ENCODE measurements at regions not wholly inside any gene's neighbourhood (a gene's known extent, or its start where the extent isn't known, plus 50 kb on each side); places are given as distances from the start of the nearest gene placed in this dataset.

GRCh38 chr11:105197071-105197815, 57.7 kb upstream of the CARD18 start:
- Histone ChIP-seq H3K4me3 (ENCODE audit: low read depth in 1 of 2, low read length in 2 of 2) (no peak overlapping the region), H3K4me1 (ENCODE audit: insufficient read depth, low read length) (peaks cover 15% of the 10 kb centered on the region), H3K27me3 (ENCODE audit: insufficient read depth, low read length, poor library complexity) (no peaks in the 10 kb centered on the region), H2AFZ (ENCODE audit: low read depth, low read length) (no peak overlapping the region), H3K79me2 (ENCODE audit: insufficient read depth, low read length) (no peaks in the 10 kb centered on the region), H3K36me3 (ENCODE audit: insufficient read depth, low read length) (no peaks in the 10 kb centered on the region), H3K9me3 (ENCODE audit: insufficient read depth, low read length, severe bottlenecking) (no peaks in the 10 kb centered on the region), H4K20me1 (ENCODE audit: insufficient read depth, low read length) (no peaks in the 10 kb centered on the region), H3K27ac (ENCODE audit: low read length) (no peak overlapping the region), H3K4me2 (ENCODE audit: insufficient read depth, low read length) (no peak overlapping the region), H3K9ac (ENCODE audit: low read depth, low read length) (no peak overlapping the region)
- TF ChIP-seq CTCF (IDR thresholded peaks at IDR 0.05; ENCODE audit: borderline replicate concordance, extremely low read depth, low read length, poor library complexity, severe bottlenecking): no peak
- no peak for ATAC-seq (ENCODE audit: insufficient read depth, low read depth)
- no peak for DNase-seq

GRCh38 chr11:105193260-105193659, 53.7 kb upstream of the CARD18 start:
- DNase-seq: no peak
- no peaks in the 10 kb centered on the region for H3K4me1 ChIP-seq (ENCODE audit: insufficient read depth, low read length)
- no peaks in the 10 kb centered on the region for H3K79me2 ChIP-seq (ENCODE audit: insufficient read depth, low read length)
- H3K4me2 ChIP-seq (ENCODE audit: insufficient read depth, low read length): no peak overlapping the region
- ATAC-seq (ENCODE audit: insufficient read depth, low read depth): no peak
- H3K36me3 ChIP-seq (ENCODE audit: insufficient read depth, low read length): no peaks in the 10 kb centered on the region
- TF ChIP-seq CTCF (IDR thresholded peaks at IDR 0.05; ENCODE audit: borderline replicate concordance, extremely low read depth, low read length, poor library complexity, severe bottlenecking) (no peak), EZH2 (IDR thresholded peaks at IDR 0.05; ENCODE audit: borderline replicate concordance, low read depth, low read length, severe bottlenecking) (no peak)
- H3K4me3 ChIP-seq (ENCODE audit: low read depth in 1 of 2, low read length in 2 of 2): no peak overlapping the region
- no peaks in the 10 kb centered on the region for H4K20me1 ChIP-seq (ENCODE audit: insufficient read depth, low read length)
- H2AFZ ChIP-seq (ENCODE audit: low read depth, low read length): no peak overlapping the region
- H3K27ac ChIP-seq (ENCODE audit: low read length): no peak overlapping the region
- H3K9me3 ChIP-seq (ENCODE audit: insufficient read depth, low read length, severe bottlenecking): no peaks in the 10 kb centered on the region
- no peak overlapping the region for H3K9ac ChIP-seq (ENCODE audit: low read depth, low read length)
- H3K27me3 ChIP-seq (ENCODE audit: insufficient read depth, low read length, poor library complexity): no peaks in the 10 kb centered on the region

GRCh38 chr11:105192115-105192514, 52.5 kb upstream of the CARD18 start:
- Histone ChIP-seq H3K79me2 (ENCODE audit: insufficient read depth, low read length) (no peaks in the 10 kb centered on the region), H3K4me2 (ENCODE audit: insufficient read depth, low read length) (no peak overlapping the region), H3K9me3 (ENCODE audit: insufficient read depth, low read length, severe bottlenecking) (no peaks in the 10 kb centered on the region), H3K36me3 (ENCODE audit: insufficient read depth, low read length) (no peaks in the 10 kb centered on the region), H3K27ac (ENCODE audit: low read length) (no peak overlapping the region), H4K20me1 (ENCODE audit: insufficient read depth, low read length) (no peaks in the 10 kb centered on the region), H3K27me3 (ENCODE audit: insufficient read depth, low read length, poor library complexity) (no peaks in the 10 kb centered on the region), H2AFZ (ENCODE audit: low read depth, low read length) (no peak overlapping the region), H3K4me1 (ENCODE audit: insufficient read depth, low read length) (no peaks in the 10 kb centered on the region), H3K9ac (ENCODE audit: low read depth, low read length) (no peak overlapping the region), H3K4me3 (ENCODE audit: low read depth in 1 of 2, low read length in 2 of 2) (no peak overlapping the region)
- TF ChIP-seq EZH2 (IDR thresholded peaks at IDR 0.05; ENCODE audit: borderline replicate concordance, low read depth, low read length, severe bottlenecking) (no peak), CTCF (IDR thresholded peaks at IDR 0.05; ENCODE audit: borderline replicate concordance, extremely low read depth, low read length, poor library complexity, severe bottlenecking) (no peak)
- DNase-seq (no peak), ATAC-seq (ENCODE audit: insufficient read depth, low read depth) (no peak)

All from DND-41 (cell line).